SK-N-SH treated with all-trans-retinoic acid at 6 μM for 48 hours (cell line): ENCODE measurements at regions not wholly inside any gene's neighbourhood (a gene's known extent, or its start where the extent isn't known, plus 50 kb on each side); places are given as distances from the start of the nearest gene placed in this dataset.

Experiments
- ISL1 ChIP-seq: fragments of 250-450 bp; sonication (Bioruptor Pico); IDR thresholded peaks from 2 replicates; pipeline ENCODE4 v2.1.2; 2022; ENCODE audit warnings: mild to moderate bottlenecking, moderate library complexity
- OSR1 ChIP-seq: fragments of 250-450 bp; sonication (Bioruptor Pico); IDR thresholded peaks from 2 replicates; pipeline ENCODE4 v1.8.0; 2022; ENCODE audit warnings: moderate library complexity, mild to moderate bottlenecking, inconsistent platforms
- PPARA ChIP-seq: fragments of 250-450 bp; sonication (Bioruptor Pico); IDR thresholded peaks from 2 replicates; pipeline ENCODE4 v1.5.0; 2020; ENCODE audit warnings: mild to moderate bottlenecking, borderline replicate concordance
- ZFP3 ChIP-seq: fragments of 250-450 bp; sonication (Bioruptor Pico); IDR thresholded peaks from 2 replicates; pipeline ENCODE4 v1.5.0; 2020; ENCODE audit warnings: mild to moderate bottlenecking, moderate library complexity
- ZNF8 ChIP-seq: fragments of 450-650 bp; formaldehyde crosslinking; IDR thresholded peaks from 2 replicates; pipeline ENCODE4 v1.5.0; 2020; ENCODE audit warnings: mild to moderate bottlenecking, moderate library complexity

DNA sequence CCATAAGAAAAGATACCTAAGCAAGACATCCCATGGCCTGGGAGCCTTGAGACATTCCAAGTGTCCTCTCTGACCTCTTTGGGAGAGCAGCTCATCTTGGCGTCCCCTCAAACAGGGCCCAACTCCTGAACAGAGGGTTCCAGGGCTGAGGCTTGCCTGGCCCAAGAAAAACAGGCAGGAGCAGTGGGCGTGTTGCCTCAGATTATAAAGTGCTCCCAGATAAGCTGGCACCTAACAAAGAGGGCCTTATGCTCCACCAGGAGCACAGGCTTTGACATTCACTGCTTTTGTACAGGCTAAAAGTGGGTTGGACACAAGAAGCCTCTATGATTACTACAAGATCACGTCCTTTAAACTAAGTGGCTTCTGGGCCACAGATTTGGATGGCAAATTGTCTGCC lies 193.1 kb downstream of the FGFR2 start:
- TF ChIP-seq ISL1 (CRISPR knock-in tag) (no peak), PPARA (CRISPR knock-in tag) (no peak), OSR1 (CRISPR knock-in tag) (no peak), ZFP3 (CRISPR knock-in tag) (no peak), ZNF8 (no peak)
